Stimulated activated CD4-positive, alpha-beta T cell treated with anti-CD3 and anti-CD28 coated beads, TNF-alpha, amount 100 ng/mL, for 4 hours (primary cell): ENCODE measurements at regions not wholly inside any gene's neighbourhood (a gene's known extent, or its start where the extent isn't known, plus 50 kb on each side); places are given as distances from the start of the nearest gene placed in this dataset.

ENCODE experiments used
- DNase-seq, 3 experiments: peaks; one replicate each; pipeline ENCODE4 v3.0.0-alpha.2; 2020; ENCODE audit warnings: low read depth in 3 of 3

GRCh38 chr7:42858570-42858969 lies 53.3 kb downstream of the C7orf25 start:
- no peak for DNase-seq

- DNase-seq, result no peak
Observed at GRCh38 chr7:42856605-42856987, 55.3 kb downstream of the C7orf25 start.

- no peak for DNase-seq
Observed at GRCh38 chr7:42854571-42855118, 57.2 kb downstream of the C7orf25 start.

- DNase-seq, result no peak
Observed at GRCh38 chr7:42852531-42852930, 59.3 kb downstream of the C7orf25 start.

GRCh38 chr7:42843205-42843800 lies 68.6 kb downstream of the C7orf25 start:
- no peak for DNase-seq

GRCh38 chr7:42834676-42835075 lies 77.2 kb downstream of the C7orf25 start:
- no peak for DNase-seq

GRCh38 chr7:42833411-42833810 lies 78.5 kb downstream of the C7orf25 start:
- DNase-seq, result no peak

GRCh38 chr7:42832667-42833066 lies 79.2 kb downstream of the C7orf25 start:
- no peak for DNase-seq

- no peak for DNase-seq
Observed at GRCh38 chr7:42831718-42832522, 80.0 kb downstream of the C7orf25 start.

GRCh38 chr7:42831006-42831717 lies 80.7 kb downstream of the C7orf25 start:
- no peak for DNase-seq

- no peak for DNase-seq
Observed at GRCh38 chr7:42812779-42813178, 99.1 kb downstream of the C7orf25 start.

- DNase-seq, result no peak
Observed at GRCh38 chr7:42805601-42806000, 106.3 kb downstream of the C7orf25 start.

- no peak for DNase-seq
Observed at GRCh38 chr7:42794673-42795072, 117.2 kb downstream of the C7orf25 start.

- DNase-seq, result no peak
Observed at GRCh38 chr7:42792841-42793240, 119.0 kb downstream of the C7orf25 start.

GRCh38 chr7:42790196-42790595 lies 121.7 kb downstream of the C7orf25 start:
- no peak for DNase-seq

- no peak for DNase-seq
Observed at GRCh38 chr7:42774436-42774835, 137.4 kb downstream of the C7orf25 start.

- DNase-seq, result no peak
Observed at GRCh38 chr7:42770114-42770513, 141.8 kb downstream of the C7orf25 start.

- no peak for DNase-seq
Observed at GRCh38 chr7:42768045-42768444, 143.8 kb downstream of the C7orf25 start.

- no peak for DNase-seq
Observed at GRCh38 chr7:42766782-42767423, 145.0 kb downstream of the C7orf25 start.

GRCh38 chr7:42765931-42766330 lies 145.9 kb downstream of the C7orf25 start:
- no peak for DNase-seq

GRCh38 chr7:42763137-42763551 lies 148.7 kb downstream of the C7orf25 start:
- no peak for DNase-seq

GRCh38 chr7:42761486-42761885 lies 150.4 kb downstream of the C7orf25 start:
- no peak for DNase-seq
